Parathyroid adenoma (tissue), 2 donors: ENCODE measurements at regions not wholly inside any gene's neighbourhood (a gene's known extent, or its start where the extent isn't known, plus 50 kb on each side); places are given as distances from the start of the nearest gene placed in this dataset.

Experiments
- H2AFZ ChIP-seq: fragments of 300-600 bp; sonication (generic); one replicate; pipeline ENCODE4 v1.7.0; 2017; ENCODE audit warnings: antibody characterized with exemption, mild to moderate bottlenecking
- H3K27ac ChIP-seq: fragments of 300-600 bp; sonication (generic); one replicate; pipeline ENCODE4 v1.7.0; 2017
- H3K27me3 ChIP-seq: fragments of 300-600 bp; sonication (generic); one replicate; pipeline ENCODE4 v1.7.0; 2017; ENCODE audit warnings: low read length; ENCODE audit not compliant: control insufficient read depth, insufficient read depth
- H3K36me3 ChIP-seq: fragments of 300-600 bp; sonication (generic); one replicate; pipeline ENCODE4 v1.7.0; 2017; ENCODE audit warnings: low read length; ENCODE audit not compliant: control insufficient read depth, insufficient read depth
- H3K4me1 ChIP-seq: fragments of 300-600 bp; sonication (generic); one replicate; pipeline ENCODE4 v1.7.0; 2017; ENCODE audit warnings: control low read depth
- H3K4me2 ChIP-seq: fragments of 300-600 bp; sonication (generic); one replicate; pipeline ENCODE4 v1.7.0; 2017; ENCODE audit warnings: low read length
- H3K4me3 ChIP-seq: fragments of 300-600 bp; sonication (generic); one replicate; pipeline ENCODE4 v1.7.0; 2017; ENCODE audit warnings: low read depth, low read length
- H3K79me2 ChIP-seq: fragments of 300-600 bp; sonication (generic); one replicate; pipeline ENCODE4 v1.7.0; 2017; ENCODE audit warnings: control low read depth
- H3K9ac ChIP-seq: fragments of 300-600 bp; sonication (generic); one replicate; pipeline ENCODE4 v1.7.0; 2017; ENCODE audit warnings: mild to moderate bottlenecking
- H3K9me3 ChIP-seq: fragments of 300-600 bp; sonication (generic); one replicate; pipeline ENCODE4 v1.7.0; 2017; ENCODE audit warnings: low read length; ENCODE audit not compliant: control insufficient read depth
- CTCF ChIP-seq: fragments of 300-600 bp; sonication (generic); IDR thresholded peaks from one replicate; pipeline ENCODE4 v1.7.0; 2017; ENCODE audit warnings: antibody characterized with exemption, mild to moderate bottlenecking
- donor health status: primary hyperparathyroidism.

- H3K79me2 ChIP-seq = no peaks in the 10 kb centered on the region
- TF ChIP-seq CTCF = no peak
- no peaks in the 10 kb centered on the region for H3K36me3 ChIP-seq
- no peak overlapping the region for H3K4me3 ChIP-seq
- no peaks in the 10 kb centered on the region for H3K4me1 ChIP-seq
- H3K4me2 ChIP-seq = no peak overlapping the region
- H2AFZ ChIP-seq = no peak overlapping the region
- H3K27ac ChIP-seq = no peak overlapping the region
- H3K9ac ChIP-seq = no peak overlapping the region
- no peaks in the 10 kb centered on the region for H3K27me3 ChIP-seq
- no peaks in the 10 kb centered on the region for H3K9me3 ChIP-seq
These were observed 142.9 kb upstream of the NCKAP5 start for GRCh38 chr2:133711201-133711600.

- no peaks in the 10 kb centered on the region for H3K9me3 ChIP-seq
- H3K27me3 ChIP-seq = no peaks in the 10 kb centered on the region
- no peak overlapping the region for H3K27ac ChIP-seq
- no peaks in the 10 kb centered on the region for H3K79me2 ChIP-seq
- no peak overlapping the region for H3K4me3 ChIP-seq
- no peaks in the 10 kb centered on the region for H3K4me1 ChIP-seq
- H3K4me2 ChIP-seq = no peak overlapping the region
- TF ChIP-seq CTCF = no peak
- no peak overlapping the region for H2AFZ ChIP-seq
- H3K9ac ChIP-seq = no peak overlapping the region
- no peaks in the 10 kb centered on the region for H3K36me3 ChIP-seq
These were observed 143.5 kb upstream of the NCKAP5 start for GRCh38 chr2:133711806-133712205.

- Histone ChIP-seq H2AFZ (no peak overlapping the region), H3K4me3 (no peak overlapping the region), H3K4me2 (no peak overlapping the region), H3K27ac (no peak overlapping the region), H3K79me2 (no peaks in the 10 kb centered on the region), H3K4me1 (no peaks in the 10 kb centered on the region), H3K27me3 (no peaks in the 10 kb centered on the region), H3K9ac (no peak overlapping the region), H3K9me3 (no peaks in the 10 kb centered on the region), H3K36me3 (no peaks in the 10 kb centered on the region)
- no peak for TF ChIP-seq CTCF
These were observed 144.1 kb upstream of the NCKAP5 start for GRCh38 chr2:133712369-133712768.

- Histone ChIP-seq H3K9me3 (no peaks in the 10 kb centered on the region), H3K36me3 (no peaks in the 10 kb centered on the region), H3K4me3 (no peak overlapping the region), H3K27me3 (no peaks in the 10 kb centered on the region), H3K4me1 (no peaks in the 10 kb centered on the region), H2AFZ (no peak overlapping the region), H3K4me2 (no peak overlapping the region), H3K27ac (no peak overlapping the region), H3K79me2 (no peaks in the 10 kb centered on the region), H3K9ac (no peak overlapping the region)
- no peak for TF ChIP-seq CTCF
These were observed 144.9 kb upstream of the NCKAP5 start for GRCh38 chr2:133713049-133713580.

GRCh38 chr2:133716166-133716565 is 147.9 kb upstream of the NCKAP5 start:
- no peak for TF ChIP-seq CTCF
- no peak overlapping the region for H3K4me3 ChIP-seq
- no peaks in the 10 kb centered on the region for H3K9me3 ChIP-seq
- H3K27ac ChIP-seq = no peak overlapping the region
- no peaks in the 10 kb centered on the region for H3K27me3 ChIP-seq
- H3K4me2 ChIP-seq = no peak overlapping the region
- H2AFZ ChIP-seq = no peak overlapping the region
- no peak overlapping the region for H3K9ac ChIP-seq
- no peaks in the 10 kb centered on the region for H3K4me1 ChIP-seq
- no peaks in the 10 kb centered on the region for H3K79me2 ChIP-seq
- no peaks in the 10 kb centered on the region for H3K36me3 ChIP-seq
